NCI-H2196 treated with DMSO at 0.1 percent for 48 hours (cell line): ENCODE measurements at regions not wholly inside any gene's neighbourhood (a gene's known extent, or its start where the extent isn't known, plus 50 kb on each side); places are given as distances from the start of the nearest gene placed in this dataset.

Source experiments
- DNase-seq: peaks from one replicate; lab custom pipeline; 2025; ENCODE audit not compliant: unreplicated experiment; lab: John Stamatoyannopoulos, UW

DNA sequence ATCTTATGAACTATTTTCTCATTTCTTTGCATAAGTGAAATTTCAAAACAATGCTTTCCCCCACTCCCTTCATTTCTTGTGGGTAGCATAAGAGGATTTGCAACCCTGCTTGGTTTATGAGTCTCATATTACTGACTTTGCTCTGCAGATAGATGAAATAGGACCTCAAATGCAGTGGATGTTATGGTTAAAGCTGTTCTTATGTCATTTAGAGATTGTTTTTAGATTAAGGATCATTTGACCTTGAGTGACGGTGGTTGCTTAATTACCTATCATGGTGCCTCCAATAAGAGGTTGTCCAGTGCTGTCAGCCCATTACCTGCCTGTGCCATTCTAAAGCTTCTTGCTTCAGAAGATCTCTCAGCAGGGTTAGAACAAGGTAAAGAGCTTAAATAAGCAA is 351.4 kb upstream of the ATP2B1 start:
- DNase-seq: no peak

DNA sequence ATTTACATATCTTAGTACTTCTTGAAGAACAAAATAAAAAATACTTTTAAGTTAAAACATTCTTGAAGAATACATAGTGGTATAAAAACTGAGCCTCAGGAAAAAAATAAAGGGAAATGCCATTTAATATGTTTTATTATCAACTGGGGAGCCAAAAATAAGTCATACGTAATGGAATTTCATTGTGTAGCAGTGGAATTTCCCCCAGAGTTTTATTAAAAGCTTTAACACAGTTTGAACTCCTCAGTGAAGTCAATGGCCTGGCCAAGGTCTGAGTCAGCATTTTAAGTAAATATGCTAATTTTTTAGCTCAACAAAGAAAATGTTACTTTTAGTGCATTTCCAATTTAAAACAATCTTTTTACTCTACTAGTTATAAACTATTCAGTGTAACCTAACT is 350.1 kb upstream of the ATP2B1 start:
- no peak for DNase-seq

DNA sequence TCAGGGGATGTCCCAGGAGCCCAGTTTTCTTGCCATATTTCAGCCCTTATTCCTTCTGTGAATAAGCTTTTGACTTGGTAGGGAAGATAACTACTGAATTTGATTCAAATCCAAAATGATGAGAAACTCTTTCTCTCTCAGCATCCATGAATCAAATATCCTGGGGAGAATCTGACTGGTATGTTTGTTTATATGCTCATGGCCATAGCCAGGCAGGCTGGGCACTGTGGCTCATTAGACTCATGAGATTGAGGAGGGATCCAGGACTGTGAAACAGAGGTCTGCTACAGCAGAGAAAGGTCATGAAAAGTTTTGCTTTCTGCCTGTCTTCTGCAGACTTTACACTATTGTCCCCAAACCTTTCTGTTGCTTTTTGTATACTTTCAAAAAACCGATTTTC is 346.4 kb upstream of the ATP2B1 start:
- DNase-seq: no peak

DNA sequence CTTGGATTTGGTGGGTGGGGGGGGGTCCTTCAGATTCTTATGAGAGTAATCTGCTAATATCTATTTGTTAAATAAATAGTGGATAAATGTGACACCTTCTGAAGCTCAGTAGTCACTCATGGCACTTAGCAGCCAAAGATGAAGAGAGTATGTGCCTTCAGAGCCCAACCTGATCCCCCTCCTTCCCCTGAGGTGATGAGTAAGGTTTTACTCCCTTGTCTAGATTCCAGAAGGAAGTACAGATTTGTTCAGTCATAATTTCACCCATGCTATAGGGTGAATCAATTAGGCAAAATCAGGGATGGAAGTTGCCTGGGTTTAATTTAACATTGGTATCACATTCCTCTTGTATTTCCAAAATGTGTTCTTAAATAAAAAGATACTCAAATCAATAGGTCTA is 340.3 kb upstream of the ATP2B1 start:
- DNase-seq: no peak

DNA sequence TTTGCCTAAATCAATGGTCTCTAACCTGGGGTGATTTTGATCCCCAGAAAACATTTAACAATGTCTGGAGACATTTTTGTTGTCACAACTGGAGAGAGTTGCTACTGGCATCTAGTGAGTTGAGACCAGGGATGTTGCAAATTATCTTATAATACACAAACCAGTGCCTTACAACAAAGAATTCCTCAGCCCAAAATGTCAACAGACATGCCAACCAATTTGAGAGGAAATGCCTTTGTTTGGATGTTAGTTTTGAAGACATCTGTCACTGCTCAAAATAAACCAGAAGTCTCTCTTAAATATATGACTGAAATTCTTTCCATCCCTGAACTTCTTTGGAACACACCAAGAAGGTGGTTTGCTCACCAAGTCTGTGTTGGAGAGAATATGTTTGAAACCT is 336.9 kb upstream of the ATP2B1 start:
- DNase-seq: no peak

DNA sequence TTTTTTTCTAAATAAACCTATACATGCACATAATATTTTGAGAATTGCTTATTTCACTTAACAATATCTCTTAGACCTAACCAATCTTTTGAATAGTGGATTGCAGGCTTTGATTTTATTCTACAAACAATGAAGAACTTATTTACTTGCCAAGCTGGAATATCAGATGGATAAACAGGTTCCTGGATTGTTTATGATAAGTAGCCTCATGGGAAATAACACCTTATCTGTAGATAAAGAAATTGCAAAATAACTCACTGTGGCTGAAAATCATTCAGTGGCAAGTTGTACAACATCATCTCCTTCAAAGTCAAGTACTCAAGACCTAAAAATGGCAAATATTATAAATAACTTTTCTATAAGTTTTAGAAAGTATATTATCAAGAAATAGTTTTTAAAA is 335.4 kb upstream of the ATP2B1 start:
- no peak for DNase-seq

DNA sequence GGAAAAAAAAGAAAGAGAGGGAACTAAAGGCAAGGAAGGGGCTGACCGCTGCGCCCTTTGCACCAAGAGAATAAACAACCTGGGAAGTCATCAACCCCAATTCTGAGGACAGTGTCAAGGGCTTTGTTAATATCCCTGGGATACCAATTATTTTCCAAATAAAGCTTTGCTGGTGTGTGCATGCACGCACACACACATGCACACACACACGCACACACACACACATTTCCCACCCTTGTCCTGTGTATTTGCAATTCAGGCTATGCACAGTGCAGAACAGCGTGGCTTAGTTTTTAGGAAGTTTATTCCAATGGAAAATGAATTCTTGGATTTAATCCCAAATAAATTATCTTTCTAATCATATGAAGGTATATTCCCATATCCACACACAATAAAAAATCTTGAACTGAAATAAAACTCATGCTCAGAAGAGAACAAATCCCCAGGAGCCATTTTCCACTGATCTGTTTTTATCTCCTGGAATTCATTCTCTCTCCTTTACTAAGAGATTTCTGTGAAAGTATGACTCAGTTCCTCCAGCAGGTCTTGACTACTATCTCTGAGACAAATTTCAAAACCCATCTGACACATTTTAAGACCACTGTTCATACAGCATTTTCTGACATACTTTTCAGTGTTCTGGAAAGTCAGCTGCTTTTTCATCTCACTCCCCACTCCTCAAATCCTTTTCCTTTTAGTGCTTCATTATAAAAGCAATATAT is 334.4 kb upstream of the ATP2B1 start:
- DNase-seq: no peak

DNA sequence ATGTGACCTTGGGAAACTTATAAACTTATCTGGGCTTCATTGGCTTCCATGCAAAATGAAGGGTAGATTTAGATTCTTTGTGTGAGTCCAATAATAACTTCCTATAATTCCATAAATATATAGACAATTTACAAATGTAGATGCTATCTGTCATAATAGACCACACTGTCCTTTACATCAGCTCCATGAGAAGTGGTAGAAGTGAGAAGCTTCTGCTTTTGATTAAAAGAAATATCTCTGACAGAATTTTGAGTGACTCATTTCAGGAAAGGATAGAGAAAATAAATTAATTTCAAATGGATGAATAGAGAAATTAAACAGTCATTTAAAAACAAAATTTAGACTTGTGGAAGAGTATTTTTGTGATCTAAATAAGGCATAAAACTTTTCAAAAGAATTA is 329.7 kb upstream of the ATP2B1 start:
- no peak for DNase-seq

DNA sequence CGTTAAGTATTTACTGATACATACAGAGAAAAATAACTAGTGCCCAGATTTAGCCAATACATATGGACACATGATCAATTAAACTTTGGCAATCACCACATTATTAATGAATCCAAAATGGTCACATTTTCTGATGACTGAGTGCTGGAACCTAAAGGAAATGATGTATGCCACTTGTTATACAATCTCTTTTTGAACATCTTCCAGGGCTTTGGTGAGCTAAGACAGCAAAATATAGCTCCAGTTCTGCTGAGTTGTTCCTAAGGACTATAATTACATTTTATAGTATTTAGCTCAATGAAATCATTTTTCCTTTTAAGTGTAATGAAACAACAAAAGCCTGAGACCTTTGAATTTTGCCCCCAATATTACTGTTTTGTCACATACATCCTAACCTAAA is 329.1 kb upstream of the ATP2B1 start:
- no peak for DNase-seq

DNA sequence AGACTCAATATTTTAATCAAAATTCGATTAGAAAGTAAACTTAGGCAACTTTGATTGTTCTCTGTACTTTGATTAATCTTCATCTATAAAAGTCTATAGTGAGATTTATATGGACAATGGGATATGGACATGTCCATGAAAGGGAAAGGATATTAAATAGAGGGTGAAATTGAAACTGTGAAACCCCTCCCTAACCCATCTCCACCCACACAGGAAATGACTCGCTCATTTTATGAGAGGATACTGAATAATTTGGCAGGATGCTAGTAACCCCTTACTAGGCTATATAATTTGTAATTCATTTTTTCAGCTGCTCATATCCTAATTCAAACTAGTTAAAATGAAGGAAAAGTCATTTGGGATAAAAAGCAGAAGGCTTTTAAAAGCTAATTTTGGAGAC is 328.0 kb upstream of the ATP2B1 start:
- no peak for DNase-seq

DNA sequence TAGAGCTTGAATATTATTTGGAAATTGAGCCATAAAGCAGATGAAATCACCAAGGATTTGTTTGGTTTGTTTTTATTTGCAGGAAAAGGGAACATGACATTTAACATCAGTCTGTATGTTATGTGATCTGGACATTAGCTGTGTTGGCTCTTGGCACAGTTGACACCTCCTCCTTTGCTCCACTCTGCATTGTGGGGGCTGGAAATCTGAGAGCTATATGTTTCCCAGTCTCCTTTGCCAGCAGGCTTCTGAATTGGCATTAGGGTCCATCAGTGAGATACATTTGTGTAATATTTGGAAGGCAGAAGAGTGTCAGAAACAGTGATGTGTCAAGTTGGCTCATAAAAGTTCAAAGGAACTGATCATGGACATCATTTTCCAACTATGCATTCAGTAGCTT is 322.1 kb upstream of the ATP2B1 start:
- no peak for DNase-seq

DNA sequence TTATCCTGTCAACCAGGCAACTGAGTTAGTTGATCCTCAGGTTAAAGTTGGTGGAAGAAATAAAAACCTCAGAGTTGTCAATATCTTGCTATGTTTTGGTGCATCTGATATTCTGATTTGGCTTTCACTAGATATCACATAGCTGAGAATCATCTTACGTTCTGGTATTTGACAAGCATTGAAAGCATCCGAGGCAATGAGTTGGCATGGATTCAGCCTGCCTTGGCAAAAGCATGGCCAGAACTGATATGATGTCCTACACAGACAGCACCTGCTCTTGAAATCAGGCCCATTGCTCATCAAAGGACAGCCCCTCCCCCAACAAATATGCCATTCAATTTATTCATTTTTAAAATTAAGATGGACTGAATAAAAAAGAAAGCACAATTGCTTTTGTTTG is 320.7 kb upstream of the ATP2B1 start:
- DNase-seq: no peak

DNA sequence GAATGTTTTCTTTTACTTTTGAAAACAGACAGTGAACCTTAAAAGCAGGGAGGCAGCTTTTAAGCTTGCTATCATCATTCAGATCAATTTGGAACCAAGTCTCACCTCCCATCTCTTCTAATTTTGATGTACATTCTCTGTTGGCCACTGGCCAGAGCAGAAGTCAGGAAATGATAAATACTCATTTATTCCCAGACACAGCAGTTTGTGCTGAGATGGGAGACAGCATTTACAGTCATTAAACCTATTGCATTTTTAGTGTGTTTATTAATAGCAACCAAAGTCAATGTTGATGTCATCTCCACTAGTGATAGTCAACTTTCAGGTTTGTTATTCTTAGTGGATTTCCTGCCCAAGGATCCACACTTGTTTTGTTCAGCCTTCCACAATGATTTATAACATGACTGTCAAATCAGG is 320.0 kb upstream of the ATP2B1 start:
- no peak for DNase-seq

DNA sequence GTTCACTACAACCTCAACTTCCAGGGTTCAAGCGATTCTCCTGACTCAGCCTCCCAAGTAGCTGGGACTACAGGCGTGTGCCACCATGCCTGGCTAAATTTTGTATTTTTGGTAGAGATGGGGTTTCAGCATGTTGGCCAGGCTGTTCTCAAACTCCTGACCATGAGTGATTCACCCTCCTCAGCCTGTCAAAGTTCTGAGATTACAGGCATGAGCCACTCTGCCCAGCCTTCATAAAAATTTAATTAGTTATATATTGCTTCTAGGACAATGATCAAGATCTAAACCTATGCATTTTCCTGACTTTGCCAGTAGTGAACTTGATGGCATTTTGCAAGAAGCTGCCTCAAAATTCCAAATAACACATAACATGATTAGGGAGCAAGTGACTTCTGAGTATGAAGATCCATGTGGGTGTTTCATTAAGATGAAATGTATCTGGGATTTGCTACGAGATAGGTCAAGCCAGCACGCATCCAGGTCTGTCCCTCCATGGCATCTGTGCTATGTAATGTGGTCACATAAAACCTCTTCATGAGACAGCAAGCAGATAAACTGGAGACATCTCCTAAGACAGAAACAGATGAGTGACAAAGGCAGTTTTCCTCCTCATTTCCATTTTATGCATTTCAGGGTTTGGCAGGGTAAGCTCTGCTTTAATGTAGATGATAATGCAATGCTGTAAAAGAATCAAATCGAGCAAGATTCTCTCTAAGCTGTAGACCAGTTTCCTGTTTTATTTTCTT is 319.4 kb upstream of the ATP2B1 start:
- no peak for DNase-seq

DNA sequence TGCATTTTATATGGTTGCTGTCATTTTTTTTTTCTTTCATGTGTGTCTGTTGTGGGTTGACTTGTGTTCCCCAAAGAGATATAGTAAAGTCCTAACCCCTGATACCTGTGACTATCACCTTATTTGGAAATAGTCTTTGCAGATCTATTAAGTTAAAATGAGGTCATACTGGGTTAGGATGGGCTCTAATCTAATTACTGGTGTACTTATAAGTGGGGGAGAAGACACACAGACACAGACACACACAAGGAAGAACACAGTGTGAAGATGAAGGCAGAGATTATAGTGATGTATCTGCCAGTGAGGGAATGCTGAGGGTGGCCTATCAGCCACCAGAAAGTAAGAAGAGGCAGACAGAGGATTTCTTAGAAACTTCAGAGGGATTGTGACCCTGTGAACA is 318.4 kb upstream of the ATP2B1 start:
- DNase-seq: no peak

DNA sequence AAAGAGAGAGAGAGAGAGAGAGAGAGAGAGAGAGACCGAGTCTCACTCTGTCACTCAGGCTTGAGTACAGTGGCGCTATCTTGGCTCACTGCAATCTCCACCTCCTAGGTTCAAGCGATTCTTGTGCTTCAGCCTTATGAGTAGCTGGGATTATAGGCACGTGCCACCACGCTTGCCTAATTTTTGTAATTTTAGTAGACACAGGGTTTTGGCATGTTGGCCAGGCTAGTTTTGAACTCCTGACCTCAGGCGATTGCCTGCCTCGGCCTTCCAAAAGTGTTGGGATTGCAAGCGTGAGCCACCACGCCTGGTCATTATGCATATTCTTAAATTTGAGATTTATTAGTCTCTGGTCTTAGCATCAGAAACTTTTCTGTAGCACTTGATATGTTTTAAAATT is 317.9 kb upstream of the ATP2B1 start:
- no peak for DNase-seq

DNA sequence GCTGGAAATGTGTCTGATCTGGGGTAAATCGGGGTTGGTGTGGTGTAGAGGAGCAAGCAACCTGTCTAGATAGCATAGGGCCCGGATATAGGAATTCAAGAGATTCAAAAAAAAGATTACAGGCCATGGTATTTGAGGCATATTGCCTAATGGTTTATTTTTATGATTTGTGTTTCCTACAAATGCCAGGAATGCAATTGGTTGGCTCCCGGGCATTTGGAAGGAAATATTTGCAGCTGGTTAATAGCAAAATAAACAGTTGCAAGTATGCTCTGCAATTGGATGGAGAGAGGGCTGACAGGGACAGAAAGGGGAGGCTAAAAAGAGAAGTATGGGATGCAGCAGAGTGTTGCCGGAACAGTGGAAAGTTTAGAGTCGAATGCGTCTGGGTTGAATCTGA is 315.6 kb upstream of the ATP2B1 start:
- DNase-seq: no peak

DNA sequence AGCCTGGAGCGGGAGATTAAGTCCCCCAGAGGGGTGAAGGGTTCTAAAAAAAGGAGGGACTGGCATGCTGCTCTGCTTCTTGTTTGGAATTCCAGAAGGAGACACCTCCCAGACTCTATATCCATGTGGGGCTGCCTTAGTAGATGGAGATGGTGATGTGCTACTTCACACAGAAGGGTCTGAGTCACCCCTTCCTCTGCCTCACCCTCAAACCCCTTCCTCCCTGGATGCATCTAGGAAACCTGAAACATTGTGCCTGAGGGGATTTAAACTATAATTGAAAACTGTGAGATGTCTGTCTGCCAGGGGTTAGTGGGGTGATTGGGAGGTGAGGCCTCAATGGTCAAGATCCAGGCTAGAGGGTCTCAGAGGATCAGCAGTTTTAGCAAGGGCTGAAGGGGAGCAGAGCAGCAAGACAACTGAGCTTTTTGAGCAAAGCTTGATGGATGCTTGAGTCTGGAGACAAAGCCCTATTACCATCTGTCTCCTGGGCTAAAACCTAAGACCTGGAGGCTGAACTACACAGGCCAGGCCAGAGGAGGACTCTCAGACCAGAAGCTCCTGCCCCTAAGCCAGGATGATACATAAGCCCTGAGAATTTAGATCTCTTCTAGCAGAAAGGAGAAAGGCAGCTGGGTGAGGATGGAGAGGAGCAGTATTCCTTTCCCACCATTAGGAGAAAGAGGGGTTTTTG is 314.7 kb upstream of the ATP2B1 start:
- no peak for DNase-seq

DNA sequence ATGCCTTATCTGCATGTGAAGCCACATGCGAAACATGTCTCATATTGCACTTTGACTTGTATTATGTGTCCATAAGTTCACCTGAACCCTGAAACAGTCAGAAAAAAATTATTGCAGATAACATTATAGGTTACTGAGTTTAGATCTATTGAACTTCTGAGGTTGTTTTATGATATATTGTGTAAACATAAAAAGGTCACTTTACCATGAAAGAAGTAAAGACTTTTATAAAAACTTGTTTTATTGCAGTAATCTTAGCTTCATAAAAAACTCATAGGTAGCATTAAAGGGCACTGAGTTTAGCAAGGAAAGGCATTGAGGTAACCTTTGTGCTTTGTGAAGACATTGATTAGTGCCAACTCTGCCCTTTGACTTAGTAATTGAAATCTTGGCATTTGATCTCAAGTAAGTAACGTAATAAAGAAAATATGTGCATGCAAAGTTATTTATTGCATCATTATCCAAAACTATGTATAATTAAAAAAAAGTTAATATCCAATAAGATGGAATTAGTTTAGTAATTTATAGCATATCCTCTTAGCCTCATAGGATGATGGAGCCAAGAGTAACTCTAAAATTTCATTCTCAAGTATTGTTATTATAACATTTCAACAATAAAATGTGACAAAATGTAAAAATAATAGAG is 313.3 kb upstream of the ATP2B1 start:
- DNase-seq: no peak

DNA sequence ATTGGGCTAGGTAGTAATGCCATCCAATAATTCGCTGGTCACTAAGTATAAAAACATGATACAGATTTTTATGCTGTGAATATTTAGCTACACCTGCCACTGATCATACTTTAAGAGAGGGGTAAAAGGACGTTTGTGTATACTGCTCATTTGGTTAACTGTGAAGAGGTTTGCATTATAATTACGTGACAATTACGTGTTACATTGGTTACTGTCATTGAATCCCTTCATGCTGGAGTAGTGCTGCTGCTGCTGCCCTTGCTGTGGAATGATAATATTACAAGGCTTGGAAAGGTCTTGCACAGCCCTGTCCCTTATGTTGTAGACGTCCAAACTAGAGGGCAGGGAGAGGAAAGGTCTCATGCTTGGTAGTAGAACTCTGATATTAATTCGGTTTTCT is 312.2 kb upstream of the ATP2B1 start:
- no peak for DNase-seq

DNA sequence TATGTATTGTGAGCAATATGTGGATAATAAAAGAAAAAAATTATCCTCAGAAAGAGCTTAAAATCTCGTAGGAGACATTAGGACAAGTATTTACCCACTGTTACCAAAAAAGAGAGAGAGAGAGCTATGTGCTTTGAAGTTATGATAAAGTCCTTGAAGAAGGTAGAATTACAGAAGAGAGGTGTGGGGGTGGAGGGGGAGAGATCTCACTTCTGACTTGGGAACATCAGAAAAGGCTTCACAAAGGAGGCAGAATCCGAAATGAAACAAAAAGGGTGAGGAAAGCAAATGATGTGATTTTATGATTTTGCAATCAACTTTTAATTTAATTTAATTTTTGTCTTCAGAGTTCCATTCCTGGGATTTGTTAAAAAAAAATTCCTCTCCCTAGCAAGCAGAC is 311.8 kb upstream of the ATP2B1 start:
- no peak for DNase-seq

DNA sequence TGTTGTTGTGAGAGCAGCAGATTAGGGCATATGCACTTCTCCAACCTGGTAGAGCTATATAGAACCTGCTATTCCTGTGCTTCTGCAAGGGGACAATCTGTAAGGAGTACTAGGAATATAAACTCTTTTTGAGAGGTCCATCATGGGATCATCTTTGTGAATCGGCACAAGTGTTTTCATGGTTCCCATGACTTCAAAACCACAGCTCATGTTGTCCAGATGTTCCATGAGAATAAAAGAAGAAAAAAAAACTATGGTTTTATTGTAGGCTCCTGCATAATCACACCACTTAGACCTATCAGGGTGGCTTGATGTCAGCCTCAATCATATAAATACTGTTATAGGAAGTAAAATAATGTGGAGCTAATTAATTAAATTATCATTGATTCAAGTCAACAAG is 311.4 kb upstream of the ATP2B1 start:
- DNase-seq: no peak
